OCI-LY7 (cell line): ENCODE measurements at regions not wholly inside any gene's neighbourhood (a gene's known extent, or its start where the extent isn't known, plus 50 kb on each side); places are given as distances from the start of the nearest gene placed in this dataset.
A peak's percentile ranks its signal among the peaks of the same experiment; 100 is the strongest.

Experiments
- BruUV-seq: library from RNA; stranded (reverse); fragments of 400-500 nt; replicated peaks from 2 replicates; lab custom pipeline; 2021; lab: Mats Ljungman, UMichigan
- CTCF ChIA-PET: fragments of 300-600 bp; sonication (Branson Sonifier 250); formaldehyde crosslinking; loops from one replicate; lab custom pipeline; 2022; ENCODE audit warnings: antibody characterized with exemption; ENCODE audit not compliant: unreplicated experiment; lab: Charles Lee
- POLR2A ChIA-PET: fragments of 300-600 bp; sonication (Branson Sonifier 250); formaldehyde crosslinking; loops from one replicate; lab custom pipeline; 2022; ENCODE audit warnings: antibody characterized with exemption; lab: Charles Lee
- DNase-seq: peaks from one replicate; pipeline ENCODE4 v3.0.0-alpha.2; 2015; ENCODE audit warnings: low spot score
- H2AFZ ChIP-seq: fragments of 200-600 bp; sonication (generic), shearing (Covaris generic); 2 replicates; pipeline ENCODE4 v1.6.1; 2014; ENCODE audit warnings: mild to moderate bottlenecking, antibody characterized with exemption, low read length, moderate library complexity
- H3K27ac ChIP-seq: fragments of 200-600 bp; sonication (generic); 2 replicates; pipeline ENCODE4 v1.5.1; 2014; ENCODE audit warnings: mixed run types, low read depth, mild to moderate bottlenecking, moderate library complexity, low read length, inconsistent platforms; ENCODE audit not compliant: poor library complexity, severe bottlenecking
- H3K36me3 ChIP-seq: fragments of 200-600 bp; sonication (generic); 2 replicates; pipeline ENCODE4 v1.6.1; 2014; ENCODE audit warnings: mild to moderate bottlenecking, antibody characterized with exemption, low read length, moderate library complexity, mixed read lengths; ENCODE audit not compliant: insufficient read depth
- H3K4me1 ChIP-seq: fragments of 200-600 bp; sonication (generic); 2 replicates; pipeline ENCODE4 v1.5.1; 2014; ENCODE audit warnings: mild to moderate bottlenecking, low read length; ENCODE audit not compliant: insufficient read depth, poor library complexity, severe bottlenecking
- H3K4me2 ChIP-seq: fragments of 200-600 bp; sonication (generic); 2 replicates; pipeline ENCODE4 v1.6.1; 2014; ENCODE audit warnings: mild to moderate bottlenecking, low read length
- H3K4me3 ChIP-seq: fragments of 200-600 bp; sonication (generic); 2 replicates; pipeline ENCODE4 v1.5.1; 2014; ENCODE audit warnings: mild to moderate bottlenecking, low read depth, low read length; ENCODE audit not compliant: poor library complexity, severe bottlenecking
- H3K79me2 ChIP-seq: fragments of 200-600 bp; sonication (generic); 2 replicates; pipeline ENCODE4 v1.6.1; 2016; ENCODE audit warnings: low read depth, mild to moderate bottlenecking, low read length, moderate library complexity, mixed read lengths; ENCODE audit not compliant: insufficient read depth
- H3K9me2 ChIP-seq: fragments of 200-600 bp; sonication (generic); 2 replicates; pipeline ENCODE4 v1.6.1; 2016; ENCODE audit warnings: mild to moderate bottlenecking, low read length, mixed read lengths; ENCODE audit not compliant: insufficient read depth
- H3K9me3 ChIP-seq: fragments of 200-600 bp; sonication (generic); 2 replicates; pipeline ENCODE4 v1.6.1; 2014; ENCODE audit warnings: mild to moderate bottlenecking, mixed run types, low read length, mixed read lengths
- H4K20me1 ChIP-seq: fragments of 200-600 bp; sonication (generic); 2 replicates; pipeline ENCODE4 v1.6.1; 2014; ENCODE audit warnings: mild to moderate bottlenecking, antibody characterized with exemption, low read length, moderate library complexity, mixed read lengths; ENCODE audit not compliant: insufficient read depth
- EZH2phosphoT487 ChIP-seq: fragments of 200-600 bp; sonication (generic); IDR thresholded peaks from 2 replicates; pipeline ENCODE4 v1.6.1; 2018; ENCODE audit warnings: low read depth, borderline replicate concordance, mild to moderate bottlenecking, mixed run types, antibody characterized with exemption, low read length, moderate library complexity, mixed read lengths
- intact Hi-C: fragments of 100-400 bp; cut with micrococcal nuclease; formaldehyde crosslinking; loops from one replicate; pipeline ENCODE4 v1.10.0; 2022; ENCODE audit not compliant: unreplicated experiment
- TF ChIP-seq, protein P1 (sequence below): fragments of 200-600 bp; sonication (generic); conservative IDR thresholded peaks from 2 replicates; pipeline ENCODE4 v1.5.1; 2014; ENCODE audit warnings: mild to moderate bottlenecking, antibody characterized with exemption, low read length, moderate library complexity, mixed read lengths

DNA sequence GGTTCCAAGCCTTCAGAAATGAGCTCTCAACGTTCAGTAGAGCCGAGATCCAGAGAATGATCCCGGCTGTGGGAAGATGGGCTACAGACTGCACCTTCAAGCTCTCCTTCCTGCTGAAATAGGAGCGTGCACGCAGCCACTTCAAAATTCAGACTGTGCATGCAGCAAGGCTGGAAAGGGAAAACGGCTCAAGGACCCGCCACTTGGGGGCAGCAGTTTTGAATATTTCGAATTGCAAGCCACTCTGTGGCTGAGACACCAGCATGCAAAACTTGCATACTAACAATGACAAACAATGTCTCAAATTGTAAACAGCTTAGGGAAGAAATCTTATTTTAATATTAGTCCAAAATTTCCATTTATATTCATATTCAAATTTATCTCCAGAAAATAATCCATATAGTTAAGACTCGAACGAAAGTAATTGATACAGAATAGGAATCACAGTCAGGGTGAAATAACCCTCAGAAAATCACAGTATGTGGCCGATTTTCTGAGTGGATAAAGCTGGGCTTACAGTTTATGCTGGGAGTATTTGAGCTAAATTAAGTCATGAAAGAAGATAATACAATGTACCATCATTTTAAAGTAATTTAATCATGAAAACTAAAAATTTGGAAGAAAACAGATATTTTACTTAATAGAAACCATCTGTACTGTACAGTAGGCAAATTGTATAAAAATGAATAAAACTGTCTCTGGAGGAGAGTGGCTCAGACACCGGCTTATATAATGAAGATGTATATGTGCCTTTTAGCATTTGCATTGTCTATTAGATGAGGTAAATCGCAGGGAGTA lies 137.9 kb upstream of the MKI67 start:
- BruUV-seq = no TSS peak
- Histone ChIP-seq H3K9me3 (no peaks in the 10 kb centered on the region), H3K4me1 (no peaks in the 10 kb centered on the region), H3K9me2 (no peaks in the 10 kb centered on the region), H3K4me2 (no peak overlapping the region), H3K4me3 (no peak overlapping the region), H2AFZ (no peak overlapping the region), H3K36me3 (no peaks in the 10 kb centered on the region), H3K79me2 (no peaks in the 10 kb centered on the region), H3K27ac (no peak overlapping the region), H4K20me1 (no peaks in the 10 kb centered on the region)
- intact Hi-C loops = no loop called here
- POLR2A ChIA-PET = no interaction called here
- CTCF ChIA-PET = no interaction called here
- no peak for TF ChIP-seq EZH2phosphoT487
- TF ChIP-seq, protein P1, sequence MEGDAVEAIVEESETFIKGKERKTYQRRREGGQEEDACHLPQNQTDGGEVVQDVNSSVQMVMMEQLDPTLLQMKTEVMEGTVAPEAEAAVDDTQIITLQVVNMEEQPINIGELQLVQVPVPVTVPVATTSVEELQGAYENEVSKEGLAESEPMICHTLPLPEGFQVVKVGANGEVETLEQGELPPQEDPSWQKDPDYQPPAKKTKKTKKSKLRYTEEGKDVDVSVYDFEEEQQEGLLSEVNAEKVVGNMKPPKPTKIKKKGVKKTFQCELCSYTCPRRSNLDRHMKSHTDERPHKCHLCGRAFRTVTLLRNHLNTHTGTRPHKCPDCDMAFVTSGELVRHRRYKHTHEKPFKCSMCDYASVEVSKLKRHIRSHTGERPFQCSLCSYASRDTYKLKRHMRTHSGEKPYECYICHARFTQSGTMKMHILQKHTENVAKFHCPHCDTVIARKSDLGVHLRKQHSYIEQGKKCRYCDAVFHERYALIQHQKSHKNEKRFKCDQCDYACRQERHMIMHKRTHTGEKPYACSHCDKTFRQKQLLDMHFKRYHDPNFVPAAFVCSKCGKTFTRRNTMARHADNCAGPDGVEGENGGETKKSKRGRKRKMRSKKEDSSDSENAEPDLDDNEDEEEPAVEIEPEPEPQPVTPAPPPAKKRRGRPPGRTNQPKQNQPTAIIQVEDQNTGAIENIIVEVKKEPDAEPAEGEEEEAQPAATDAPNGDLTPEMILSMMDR = peak; percentile 85
- DNase-seq = peak; percentile 41

DNA sequence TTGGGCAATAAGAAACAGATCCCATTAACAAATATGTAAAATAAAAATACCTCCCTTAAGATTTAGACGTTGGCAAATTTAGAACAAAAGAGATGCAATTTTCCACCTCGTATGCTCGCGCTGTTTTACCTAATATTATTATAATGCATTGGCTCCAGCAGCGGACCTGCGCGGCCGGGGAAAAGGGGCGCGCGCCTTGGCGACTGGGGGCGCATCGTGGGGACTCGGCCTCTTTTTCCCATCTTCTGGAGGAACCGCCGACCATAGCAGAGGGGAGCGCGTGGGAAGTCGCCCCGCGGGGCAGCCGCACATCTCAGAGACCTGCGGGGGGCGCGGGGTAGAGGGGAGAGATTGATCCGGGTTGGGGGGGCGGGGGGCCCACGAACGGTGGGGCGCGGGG lies 139.4 kb upstream of the MKI67 start:
- H3K4me1 ChIP-seq = no peaks in the 10 kb centered on the region
- DNase-seq = no peak
- no peaks in the 10 kb centered on the region for H3K9me3 ChIP-seq
- no peak overlapping the region for H2AFZ ChIP-seq
- H3K4me2 ChIP-seq = no peak overlapping the region
- POLR2A ChIA-PET = no interaction called here
- H3K27ac ChIP-seq = no peak overlapping the region
- CTCF ChIA-PET = no interaction called here
- H3K9me2 ChIP-seq = no peaks in the 10 kb centered on the region
- H3K4me3 ChIP-seq = no peak overlapping the region
- BruUV-seq = no TSS peak
- H3K36me3 ChIP-seq = no peaks in the 10 kb centered on the region
- H4K20me1 ChIP-seq = no peaks in the 10 kb centered on the region
- no peaks in the 10 kb centered on the region for H3K79me2 ChIP-seq
- intact Hi-C loops = no loop called here
- no peak for TF ChIP-seq EZH2phosphoT487
- TF ChIP-seq, protein P1 = no peak

DNA sequence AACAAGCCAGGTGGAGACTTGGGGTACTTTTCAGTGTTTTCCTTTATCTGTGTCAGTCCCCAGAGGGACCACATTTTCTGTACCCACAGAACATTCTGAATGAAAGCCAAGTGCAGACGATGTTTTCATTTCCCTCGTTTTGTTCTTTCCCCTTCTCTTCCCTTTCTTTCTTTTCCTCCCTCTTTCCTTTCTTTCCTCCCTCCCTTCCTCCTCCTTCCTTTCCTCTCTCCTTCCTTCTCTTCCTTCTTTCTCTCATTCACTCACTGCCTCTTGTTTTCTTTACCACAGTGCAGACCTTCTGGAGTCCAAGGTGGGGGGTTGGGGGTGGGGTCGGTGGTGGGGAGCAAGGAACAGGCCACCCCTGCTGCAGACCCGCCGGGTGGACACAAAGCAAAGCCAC lies 141.4 kb upstream of the MKI67 start:
- H3K4me3 ChIP-seq = no peak overlapping the region
- ChIA-PET CTCF (no interaction called here), POLR2A (no interaction called here)
- no peaks in the 10 kb centered on the region for H3K79me2 ChIP-seq
- DNase-seq = no peak
- TF ChIP-seq, protein P1 = no peak
- TF ChIP-seq EZH2phosphoT487 = no peak
- no peaks in the 10 kb centered on the region for H3K36me3 ChIP-seq
- no TSS peak for BruUV-seq
- H3K9me2 ChIP-seq = no peaks in the 10 kb centered on the region
- H4K20me1 ChIP-seq = no peaks in the 10 kb centered on the region
- intact Hi-C loops = no loop called here
- no peaks in the 10 kb centered on the region for H3K4me1 ChIP-seq
- H3K4me2 ChIP-seq = no peak overlapping the region
- no peak overlapping the region for H3K27ac ChIP-seq
- no peak overlapping the region for H2AFZ ChIP-seq
- H3K9me3 ChIP-seq = no peaks in the 10 kb centered on the region
